Ecto neural progenitor cell (in vitro differentiated cells): ENCODE measurements at regions not wholly inside any gene's neighbourhood (a gene's known extent, or its start where the extent isn't known, plus 50 kb on each side); places are given as distances from the start of the nearest gene placed in this dataset.
A peak's percentile ranks its signal among the peaks of the same experiment; 100 is the strongest.

Source experiments
- DNase-seq: peaks from one replicate; pipeline ENCODE4 v3.0.0-alpha.2; 2018; ENCODE audit warnings: low spot score

DNA sequence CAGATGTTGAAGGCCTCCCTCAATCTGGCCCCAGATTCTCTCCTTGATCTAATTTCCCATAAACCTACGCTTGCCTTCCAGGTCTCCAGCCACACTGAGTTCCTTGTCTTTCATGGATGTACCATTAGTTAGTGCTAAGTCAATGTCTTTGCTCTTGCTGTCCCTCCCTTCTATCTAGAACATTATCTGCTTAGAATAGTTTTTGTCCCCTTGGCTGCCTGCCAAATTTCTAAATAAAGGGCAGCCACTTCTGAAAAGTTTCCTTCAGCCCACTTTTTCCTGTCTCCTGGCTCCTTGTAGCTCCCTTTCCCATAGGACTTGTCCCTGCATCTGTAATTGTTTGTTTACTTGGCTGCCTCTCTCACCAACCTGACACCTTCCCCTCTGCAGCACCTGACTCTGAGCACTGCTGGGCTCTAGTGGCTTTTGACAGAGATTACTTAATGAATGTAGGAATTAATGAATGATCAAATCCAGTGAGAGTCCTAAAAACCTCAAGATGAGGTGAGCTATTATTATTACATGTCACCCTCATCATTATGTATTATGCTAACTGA, 58.3 kb downstream of the CXCL12 start:
- no peak for DNase-seq

DNA sequence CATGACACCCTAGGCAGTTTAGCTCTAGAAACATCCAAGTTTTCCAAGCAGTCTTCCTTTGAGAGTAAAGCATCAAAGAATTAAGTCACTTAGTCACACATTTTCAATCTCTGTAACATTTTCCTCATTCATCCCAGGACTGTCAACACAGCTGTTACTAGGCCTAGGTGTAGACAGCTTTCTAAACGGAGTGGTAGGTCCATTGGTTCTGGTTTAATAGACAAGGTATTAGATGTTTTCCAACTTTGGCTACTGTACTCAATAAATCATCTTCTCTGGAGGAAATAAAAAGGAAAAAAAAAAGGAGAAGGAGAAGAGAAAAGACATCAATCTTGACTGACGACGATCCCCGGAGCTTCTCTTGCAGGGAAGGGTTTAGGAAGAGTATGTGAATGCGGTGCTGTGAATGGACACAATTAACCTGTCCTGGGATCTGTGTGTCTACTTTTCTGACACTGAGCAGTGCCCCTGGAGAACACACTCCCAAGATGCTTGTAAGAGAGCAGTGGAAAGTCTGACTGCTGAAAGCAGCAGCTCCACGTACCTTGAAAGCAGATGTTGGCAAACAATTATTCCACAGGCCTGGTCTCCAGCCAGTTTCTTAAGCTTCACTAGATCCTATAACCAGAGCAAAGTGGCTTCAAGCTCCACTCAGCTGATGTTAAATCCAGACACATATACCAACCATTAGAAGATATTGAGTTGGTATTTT, 59.1 kb downstream of the CXCL12 start:
- no peak for DNase-seq

DNA sequence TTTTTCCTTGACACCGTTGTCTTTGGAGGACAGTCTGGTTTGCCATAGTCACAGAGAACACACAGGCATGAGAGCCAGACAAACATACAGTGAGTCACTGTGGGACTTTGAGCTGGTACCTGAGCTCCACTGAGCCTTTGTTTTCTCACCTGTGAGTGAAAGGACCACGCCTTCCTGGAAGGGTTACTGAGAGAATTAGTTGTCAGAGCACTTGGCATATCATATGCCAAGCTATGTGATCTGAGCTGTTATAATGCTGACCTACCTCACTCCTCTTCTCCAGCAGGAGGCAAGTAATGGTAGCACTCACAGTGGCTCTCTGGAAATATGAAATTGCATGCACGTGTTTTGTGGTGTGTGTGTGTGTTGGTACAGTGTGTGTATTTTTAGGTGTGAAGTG, 59.7 kb downstream of the CXCL12 start:
- no peak for DNase-seq

DNA sequence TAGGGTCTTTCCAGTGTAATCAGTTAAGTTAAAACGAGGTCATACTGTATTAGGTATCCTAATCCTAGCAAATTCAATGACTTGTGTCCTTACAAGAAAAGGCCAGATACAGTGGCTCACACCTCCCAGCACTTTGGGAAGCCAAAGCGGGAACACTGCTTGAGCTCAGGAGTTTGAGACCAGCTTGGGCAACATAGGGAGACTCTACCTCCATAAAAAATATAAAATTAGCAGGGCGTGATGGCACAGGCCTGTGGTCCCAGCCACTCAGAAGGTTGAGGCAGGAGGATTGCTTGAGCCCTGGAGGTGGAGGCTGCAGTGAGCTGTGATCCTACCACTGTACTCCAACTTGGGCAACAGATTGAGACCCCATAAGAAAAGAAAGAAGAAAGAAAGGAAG, 61.1 kb downstream of the CXCL12 start:
- peak; percentile 8 for DNase-seq

DNA sequence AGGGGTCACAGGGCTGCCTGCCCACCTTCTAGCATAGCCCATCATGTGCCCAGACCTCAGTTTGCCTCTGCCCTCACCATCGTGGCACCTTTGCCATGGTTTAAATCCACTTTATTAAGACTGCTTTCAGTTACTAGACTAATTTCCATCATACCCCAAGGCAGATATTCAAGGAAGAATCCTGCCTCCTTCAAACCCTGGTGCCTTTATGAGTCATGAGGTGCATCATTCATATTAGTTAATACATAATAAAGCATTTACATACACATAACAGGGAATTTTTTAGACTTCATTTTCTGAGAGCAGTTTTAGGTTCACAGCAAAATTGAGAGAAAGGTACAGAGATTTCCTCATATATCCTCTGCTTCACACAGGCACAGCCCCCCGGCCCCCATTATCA, 62.8 kb downstream of the CXCL12 start:
- peak; percentile 5 for DNase-seq

DNA sequence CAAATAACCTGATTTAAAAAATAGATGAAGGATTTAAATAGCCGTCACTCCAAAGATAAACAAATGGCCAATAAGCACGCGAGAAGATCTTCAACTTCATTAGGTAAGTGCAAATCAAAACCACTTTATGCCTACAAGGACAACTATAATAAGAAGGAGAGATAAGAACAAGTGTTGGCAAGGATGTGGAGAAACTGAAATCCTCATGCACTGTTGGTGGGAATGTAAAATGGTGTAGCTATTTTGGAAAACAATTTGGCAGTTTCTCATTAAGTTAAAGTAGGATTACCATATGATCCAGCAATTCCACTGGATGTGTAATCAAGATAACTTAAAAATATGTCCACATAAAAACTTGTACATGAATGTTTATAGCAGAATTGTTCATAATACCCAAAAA, 64.1 kb downstream of the CXCL12 start:
- DNase-seq, result no peak

DNA sequence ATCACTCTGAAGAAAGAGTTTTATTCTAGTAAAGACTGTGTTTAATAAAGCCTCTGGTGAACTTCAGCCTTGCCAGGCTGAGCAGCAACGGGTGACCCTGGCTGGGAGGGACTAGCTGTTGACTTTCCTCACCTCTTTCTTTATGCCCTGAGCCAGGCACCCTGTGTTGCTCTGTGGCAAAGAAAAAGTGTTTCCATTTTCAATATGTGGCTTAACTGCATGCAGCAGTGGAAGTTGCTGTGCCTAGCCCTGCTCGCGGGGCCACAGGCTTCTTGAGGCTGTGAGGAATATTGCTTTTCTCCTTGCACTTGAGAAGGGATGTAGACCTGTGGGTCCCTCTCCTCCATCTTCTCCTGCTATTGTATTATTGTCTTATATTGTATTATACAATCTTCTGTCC, 67.0 kb downstream of the CXCL12 start:
- DNase-seq, result no peak

DNA sequence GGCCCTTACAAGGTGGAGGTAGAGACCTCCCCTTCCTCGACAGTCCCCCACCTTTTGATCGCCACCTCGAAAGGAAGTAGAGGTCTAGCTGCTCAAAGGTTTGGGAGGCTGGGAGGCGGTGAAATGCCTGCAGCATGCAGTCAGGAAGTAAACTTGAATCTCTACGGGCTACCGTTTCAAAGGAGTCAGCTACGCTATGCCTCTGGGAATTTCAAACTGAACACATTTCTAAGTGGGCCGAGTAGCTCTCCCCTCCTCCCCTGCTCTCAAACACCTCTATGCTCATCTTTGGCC, 68.0 kb downstream of the CXCL12 start:
- DNase-seq, result no peak

DNA sequence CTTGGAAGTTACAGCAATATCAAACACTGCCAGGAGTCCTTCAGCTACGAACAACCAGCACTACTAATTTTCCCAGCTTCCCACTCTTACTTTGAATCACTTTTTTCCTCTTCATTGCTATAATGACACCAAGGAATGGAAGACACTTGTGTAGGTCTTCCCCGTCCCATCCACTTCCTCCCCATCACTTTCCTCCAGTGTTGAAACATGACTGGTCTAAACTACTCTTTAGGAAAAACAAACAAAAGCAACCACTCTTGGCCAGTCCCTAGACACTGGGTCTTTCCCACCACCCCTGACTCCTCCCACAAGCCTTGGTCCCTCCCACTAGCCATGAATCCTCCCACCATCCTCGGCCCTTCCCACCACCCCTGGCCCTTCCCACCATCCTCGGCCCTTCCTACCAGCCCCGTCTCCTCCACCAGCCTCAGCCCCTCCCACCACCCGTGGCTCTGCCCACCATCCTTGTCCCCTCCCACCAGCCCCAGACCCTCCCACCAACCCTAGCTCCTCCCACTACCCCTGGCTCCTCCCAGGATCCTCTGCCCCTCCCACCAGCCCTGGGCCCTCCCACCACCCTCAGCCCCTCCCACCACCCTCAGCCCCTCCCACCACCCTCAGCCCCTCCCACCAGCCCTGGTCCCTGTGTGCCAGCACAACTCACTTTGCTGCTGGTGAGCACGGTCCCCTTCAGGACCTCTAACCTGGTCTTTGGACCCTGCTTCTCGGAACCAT, 68.5 kb downstream of the CXCL12 start:
- peak; percentile 57 for DNase-seq

DNA sequence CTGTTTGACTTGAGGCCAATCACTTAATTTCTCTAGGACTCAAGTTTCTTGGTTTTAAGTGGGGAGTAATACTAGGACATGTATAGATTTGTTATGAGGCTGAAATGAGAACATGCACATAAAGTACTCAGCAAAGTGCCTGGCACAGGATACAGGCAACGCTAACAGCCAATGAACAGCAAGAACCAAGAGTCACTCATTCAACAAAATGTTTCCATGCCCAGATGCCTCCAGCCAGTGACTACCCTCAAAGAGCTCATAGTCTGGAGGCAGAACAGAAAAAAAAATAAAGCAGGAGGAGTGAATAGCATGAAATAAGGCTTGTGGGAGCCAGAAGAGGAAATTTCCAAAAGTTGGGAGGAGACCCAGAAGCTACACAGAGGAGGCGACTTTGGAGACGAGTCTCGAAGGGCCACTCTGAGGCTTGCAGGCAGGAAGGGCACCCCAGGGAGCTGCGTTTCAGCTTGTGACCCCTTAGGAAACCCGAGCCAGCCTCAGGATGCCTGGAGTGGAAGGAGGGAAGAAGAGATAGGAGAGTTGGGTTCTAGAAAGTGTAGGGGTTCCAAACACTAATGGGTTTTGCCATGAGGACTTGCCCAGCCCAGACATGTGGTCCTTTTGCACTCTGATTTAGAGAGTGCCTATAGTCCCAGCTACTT, 70.0 kb downstream of the CXCL12 start:
- DNase-seq, result no peak

DNA sequence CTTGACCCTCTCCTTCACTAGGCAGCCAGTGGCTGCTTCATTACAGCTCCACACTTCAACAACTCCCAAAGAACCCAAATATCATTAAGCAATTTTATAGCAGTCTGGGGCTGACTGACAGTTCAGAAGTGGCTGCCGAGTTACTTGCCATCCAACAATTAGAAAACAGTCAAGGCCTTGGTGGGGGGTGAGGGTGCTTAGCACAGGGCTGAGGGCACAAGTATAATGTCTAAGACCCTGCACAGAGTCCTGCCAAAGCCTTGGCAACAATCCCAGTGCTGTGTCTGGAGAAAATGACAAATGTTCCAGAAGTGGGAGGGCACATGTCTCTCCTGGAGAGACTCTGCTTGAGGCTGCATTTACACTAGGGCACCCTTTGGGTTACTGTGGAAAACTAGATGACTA, 71.1 kb downstream of the CXCL12 start:
- no peak for DNase-seq

DNA sequence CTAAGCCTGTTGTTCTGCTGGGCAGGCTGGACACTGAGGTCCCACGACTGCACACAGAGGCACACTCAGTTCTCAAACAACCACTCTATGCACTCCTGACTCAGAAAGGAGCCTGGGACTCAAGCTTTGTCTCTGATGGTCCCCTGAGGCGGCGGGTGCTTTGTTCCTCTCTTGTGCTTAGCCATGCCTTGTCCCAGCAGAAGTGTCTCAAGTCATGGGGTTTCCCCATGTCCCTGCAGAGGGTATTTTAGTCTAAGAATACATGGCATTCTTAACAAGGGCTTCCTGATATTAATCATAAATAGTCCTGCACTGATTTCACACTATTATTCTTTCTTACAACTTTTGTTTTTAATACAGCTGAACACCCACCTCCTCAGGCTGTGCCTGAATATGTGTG, 72.5 kb downstream of the CXCL12 start:
- DNase-seq, result no peak

DNA sequence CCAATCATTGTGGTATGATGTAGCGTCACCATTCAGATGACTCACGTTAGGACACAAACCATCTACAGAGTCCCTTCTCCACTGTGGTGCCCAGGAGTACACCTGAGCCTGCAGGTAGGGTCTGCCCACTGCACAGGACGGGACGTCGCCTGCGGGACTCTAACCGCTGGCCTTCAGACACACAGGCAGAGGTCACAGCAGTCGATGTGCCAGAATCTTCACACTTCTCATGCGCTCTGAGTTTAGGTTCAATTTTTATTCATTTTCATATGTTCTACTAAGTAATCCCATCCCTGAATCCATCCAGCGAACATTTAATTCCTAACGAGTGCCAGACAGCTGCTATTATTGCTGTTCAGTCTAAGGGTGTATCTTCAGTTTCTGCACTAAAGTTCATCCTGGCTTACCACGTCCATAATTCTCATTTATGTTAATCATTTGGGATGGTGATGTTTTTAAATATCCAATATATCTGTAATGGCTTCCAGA, 73.3 kb downstream of the CXCL12 start:
- no peak for DNase-seq

DNA sequence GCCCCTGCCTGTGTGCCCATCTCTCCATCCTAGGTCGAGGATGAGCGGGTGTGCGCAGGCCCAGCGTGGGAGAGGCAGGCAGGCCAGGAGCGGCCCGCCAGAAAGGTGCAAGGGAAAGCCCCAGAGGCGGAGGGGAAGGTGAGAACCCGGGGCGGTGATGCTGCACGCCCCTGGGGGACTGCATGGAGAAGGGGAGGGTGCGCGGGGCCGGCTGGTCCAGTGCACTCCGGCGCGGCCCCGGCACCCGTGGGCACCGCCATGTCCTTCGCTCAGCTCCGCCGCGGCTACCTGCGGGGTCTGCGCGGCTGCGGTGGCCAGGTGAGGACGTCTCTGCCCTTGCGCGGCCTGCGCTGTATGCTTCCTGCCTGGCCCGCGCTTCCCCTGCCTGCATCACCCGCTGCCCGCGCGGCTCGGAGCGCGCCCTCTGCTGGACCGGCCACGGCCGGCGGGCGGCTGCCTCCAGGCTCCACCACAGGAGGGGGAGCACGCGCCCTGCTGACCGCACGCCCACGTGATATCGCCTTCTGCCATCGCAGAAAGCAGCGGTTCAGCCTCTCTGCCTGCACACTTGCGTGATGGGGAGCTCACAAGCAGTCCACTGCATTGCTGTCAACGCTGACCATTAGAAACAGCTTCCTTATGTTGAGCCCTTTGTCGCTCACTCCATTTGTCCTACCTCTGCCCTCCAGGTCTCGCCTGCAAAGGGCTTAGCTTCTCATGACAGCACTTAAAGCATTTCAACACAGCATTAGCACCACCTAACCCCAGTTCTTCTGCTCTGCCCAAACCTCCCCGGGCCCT, 73.9 kb downstream of the CXCL12 start:
- peak; percentile 93 for DNase-seq

DNA sequence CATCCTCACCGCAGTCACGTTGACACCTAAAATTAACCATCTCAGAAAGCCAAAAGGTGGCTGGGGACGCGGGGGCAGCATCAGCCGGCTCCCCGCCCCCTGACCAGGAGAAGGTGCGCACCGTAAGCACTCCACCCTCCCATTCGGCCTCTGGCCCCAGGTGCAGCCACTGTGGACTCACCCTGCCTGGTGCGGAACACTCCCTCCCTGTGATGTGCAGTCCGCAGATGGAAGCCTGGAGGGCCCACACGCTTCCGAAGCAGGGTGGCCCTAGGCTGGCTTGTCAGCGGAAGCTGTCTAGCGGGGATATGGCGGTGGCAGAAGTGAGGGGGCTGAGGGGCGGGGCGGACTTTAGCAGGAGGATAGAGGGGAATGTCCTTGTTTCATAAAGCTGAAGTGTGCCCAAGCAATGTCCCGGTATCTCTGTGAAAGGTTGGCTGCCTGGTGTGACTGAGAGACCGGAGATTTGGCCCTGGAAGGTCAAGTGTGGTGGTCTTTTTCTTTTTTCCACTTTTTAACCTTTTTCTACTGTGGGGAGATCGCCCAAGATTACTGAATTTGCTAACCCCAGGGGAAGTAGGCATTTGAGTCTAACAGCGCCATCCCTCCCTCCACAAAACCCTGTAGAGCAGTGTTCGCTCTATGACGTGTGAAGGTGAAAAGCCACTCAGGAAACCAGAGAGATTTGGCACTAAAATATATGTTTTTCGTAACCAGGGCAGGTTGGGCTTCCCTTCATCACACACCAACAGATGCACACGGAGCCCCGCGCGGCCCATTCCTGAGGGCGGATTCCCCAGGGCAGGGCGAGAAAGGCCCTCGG, 74.7 kb downstream of the CXCL12 start:
- DNase-seq, result no peak

DNA sequence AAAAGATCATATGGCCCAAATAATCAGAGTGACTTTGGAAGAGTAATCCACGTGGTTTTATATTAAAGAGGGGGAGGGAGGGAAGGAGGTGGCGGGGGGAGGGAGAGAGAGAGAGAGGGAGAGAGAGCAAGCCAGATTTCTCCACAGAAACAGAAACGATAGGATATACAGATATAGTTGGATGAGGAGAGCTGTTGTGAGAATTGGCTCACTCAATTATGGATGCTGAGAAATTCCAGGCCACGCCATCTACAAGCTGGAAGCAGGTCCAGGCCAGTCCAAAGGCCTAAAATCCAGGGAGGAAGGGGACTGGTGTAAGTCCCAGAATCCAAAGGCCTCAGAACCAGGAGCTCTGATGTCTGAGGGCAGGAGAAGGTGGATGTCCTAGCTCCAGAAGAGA, 75.5 kb downstream of the CXCL12 start:
- DNase-seq, result no peak

DNA sequence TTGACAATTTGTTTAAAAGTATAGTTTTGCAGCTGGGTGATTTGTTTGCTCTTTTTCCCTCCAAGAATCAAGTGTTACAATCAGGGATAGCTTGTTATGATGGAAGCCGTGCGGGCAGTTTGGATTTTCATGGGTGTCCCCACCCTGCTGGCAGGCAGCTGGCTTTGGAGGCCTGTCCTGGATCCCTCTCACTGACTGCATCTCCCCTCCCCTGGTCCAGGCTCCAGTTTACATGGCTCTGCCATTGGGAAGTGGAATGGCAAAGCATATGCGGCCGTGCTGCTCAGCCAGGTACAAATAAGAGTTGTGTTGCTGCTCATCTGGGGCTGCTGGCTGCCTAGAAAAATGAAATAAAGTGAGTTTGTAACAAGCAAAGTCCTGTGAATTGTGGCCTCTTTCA, 76.0 kb downstream of the CXCL12 start:
- DNase-seq, result no peak

DNA sequence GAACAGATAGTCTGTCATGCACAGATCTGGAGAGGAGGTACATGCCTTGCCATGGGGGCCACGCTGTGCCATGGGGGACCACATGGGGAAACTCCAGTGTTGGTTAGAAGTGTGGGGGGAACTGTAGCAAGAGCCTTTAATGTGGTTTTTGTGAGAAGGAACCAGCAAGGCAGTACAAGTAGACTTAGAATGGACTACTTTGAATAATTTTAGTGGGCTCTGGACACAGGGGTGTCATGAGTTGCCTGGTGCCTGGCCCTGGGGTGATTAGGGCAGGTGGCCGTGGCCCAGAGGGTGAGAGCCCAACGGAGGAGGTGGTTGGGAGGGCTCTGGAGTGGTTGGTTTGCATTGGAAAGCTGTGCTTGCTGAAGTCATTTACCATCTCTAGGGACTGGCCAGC, 77.2 kb downstream of the CXCL12 start:
- no peak for DNase-seq

DNA sequence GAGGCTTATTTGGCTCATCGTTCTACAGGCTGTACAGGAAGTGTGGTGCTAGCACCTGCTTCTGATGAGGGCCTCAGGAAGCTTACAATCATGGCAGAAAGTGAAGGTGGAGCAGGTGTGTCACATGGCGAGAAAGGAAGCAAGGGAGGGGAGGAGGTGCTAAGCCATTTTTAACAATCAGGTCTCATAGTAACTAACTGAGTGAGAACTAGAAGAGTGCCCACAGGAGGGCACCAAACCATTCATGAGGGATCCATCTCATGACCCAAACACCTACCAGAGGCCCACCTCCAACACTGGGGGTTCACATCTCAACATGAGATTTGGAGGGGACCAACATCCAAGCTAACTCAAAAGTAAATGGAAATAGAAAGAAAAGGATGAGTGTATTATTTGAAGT, 78.1 kb downstream of the CXCL12 start:
- DNase-seq, result no peak

DNA sequence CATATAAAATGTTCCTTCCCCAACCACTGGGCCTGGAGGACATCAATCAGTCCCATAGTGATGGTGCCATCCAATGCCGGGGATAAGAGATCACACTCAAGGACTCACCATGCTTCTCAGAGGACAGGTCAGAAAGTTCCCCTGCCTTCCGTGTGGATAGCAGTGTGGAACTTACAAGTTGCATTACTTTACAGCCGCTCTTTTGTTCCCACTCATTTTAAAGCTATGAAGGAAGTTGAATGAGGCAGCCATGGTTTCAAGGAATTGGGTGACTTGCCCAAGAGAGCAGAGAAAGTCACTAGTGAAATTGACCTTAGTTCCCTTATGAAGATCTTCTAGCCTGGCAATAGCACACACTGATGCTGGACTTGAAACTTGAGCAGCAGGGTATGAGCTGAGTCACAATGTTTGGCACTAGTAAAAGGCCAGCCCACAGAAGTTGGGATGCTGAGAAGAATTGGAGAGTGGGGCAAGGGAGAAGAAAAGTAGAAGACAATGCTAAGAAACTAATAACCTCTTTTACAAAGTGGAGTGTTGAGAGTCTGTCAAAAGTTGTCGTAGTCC, 78.7 kb downstream of the CXCL12 start:
- DNase-seq, result no peak

DNA sequence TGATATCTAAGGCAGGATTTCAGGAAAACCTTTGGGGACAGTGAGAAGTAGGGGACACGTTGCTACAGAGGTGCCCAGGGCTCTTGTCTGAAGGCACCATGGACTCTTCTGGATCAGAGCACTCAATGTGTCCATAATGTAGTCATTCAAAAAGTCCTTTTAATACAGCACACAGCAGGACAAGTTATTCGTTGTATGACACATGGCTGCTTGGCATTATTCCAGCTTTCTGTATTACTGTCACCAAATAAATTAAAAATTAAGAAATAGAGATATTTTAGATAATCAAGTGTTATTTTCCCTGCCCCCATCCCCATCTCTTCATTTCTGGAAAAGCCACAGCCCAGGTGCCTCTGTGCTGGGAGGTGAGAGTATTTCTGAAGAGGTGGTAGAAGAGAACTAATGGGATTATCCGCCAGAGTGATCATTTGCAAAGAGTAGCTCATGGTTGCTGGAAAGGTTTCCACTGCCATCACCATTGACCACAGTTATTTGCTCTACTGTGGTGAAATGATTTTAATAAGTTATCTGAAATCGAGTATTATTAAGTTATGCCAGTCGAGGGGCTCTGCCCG, 83.0 kb downstream of the CXCL12 start:
- DNase-seq, result no peak
